DOHH2 (cell line): ENCODE measurements at regions not wholly inside any gene's neighbourhood (a gene's known extent, or its start where the extent isn't known, plus 50 kb on each side); places are given as distances from the start of the nearest gene placed in this dataset.

Source experiments
- H3F3A ChIP-seq: fragments of 200-600 bp; sonication (generic), shearing (Covaris generic); 2 replicates; pipeline ENCODE4 v1.6.0; 2016; ENCODE audit warnings: antibody characterized with exemption, mild to moderate bottlenecking; ENCODE audit not compliant: control insufficient read depth, insufficient read depth
- H3K27ac ChIP-seq: fragments of 200-600 bp; sonication (generic); 2 replicates; pipeline ENCODE4 v1.5.1; 2014; ENCODE audit warnings: low read depth, mild to moderate bottlenecking, low read length, moderate library complexity
- H3K27me3 ChIP-seq: fragments of 200-600 bp; sonication (generic); 2 replicates; pipeline ENCODE4 v1.6.1; 2014; ENCODE audit warnings: mild to moderate bottlenecking, low read length, mixed read lengths; ENCODE audit not compliant: control insufficient read depth
- H3K36me3 ChIP-seq: fragments of 200-600 bp; sonication (generic); 2 replicates; pipeline ENCODE4 v1.6.1; 2014; ENCODE audit warnings: mild to moderate bottlenecking, low read length, moderate library complexity, mixed read lengths; ENCODE audit not compliant: control insufficient read depth
- H3K4me1 ChIP-seq: fragments of 200-600 bp; sonication (generic); 2 replicates; pipeline ENCODE4 v1.6.1; 2014; ENCODE audit warnings: mild to moderate bottlenecking, low read length, mixed read lengths; ENCODE audit not compliant: control insufficient read depth
- H3K4me2 ChIP-seq: fragments of 200-600 bp; sonication (generic); 2 replicates; pipeline ENCODE4 v1.6.0; 2014; ENCODE audit warnings: mild to moderate bottlenecking, low read length, moderate library complexity
- H3K4me3 ChIP-seq: fragments of 200-600 bp; sonication (generic); 2 replicates; pipeline ENCODE4 v1.5.1; 2014; ENCODE audit warnings: mild to moderate bottlenecking, low read length, mixed read lengths
- H3K79me2 ChIP-seq: fragments of 200-600 bp; sonication (generic); 2 replicates; pipeline ENCODE4 v1.6.1; 2014; ENCODE audit warnings: mild to moderate bottlenecking, low read length, mixed read lengths; ENCODE audit not compliant: control insufficient read depth
- H3K9me2 ChIP-seq: fragments of 200-600 bp; sonication (generic); replicated peaks from 2 replicates; pipeline ENCODE4 v1.6.1; 2014; ENCODE audit warnings: mild to moderate bottlenecking, low read length, mixed read lengths; ENCODE audit not compliant: control insufficient read depth
- H3K9me3 ChIP-seq: fragments of 200-600 bp; sonication (generic); 2 replicates; pipeline ENCODE4 v1.6.1; 2014; ENCODE audit warnings: antibody characterized with exemption, low read length, mixed read lengths; ENCODE audit not compliant: control insufficient read depth, insufficient read depth
- H4K20me1 ChIP-seq: fragments of 200-600 bp; sonication (generic); 2 replicates; pipeline ENCODE4 v1.6.0; 2014; ENCODE audit warnings: low read depth, mild to moderate bottlenecking, antibody characterized with exemption, low read length, moderate library complexity; ENCODE audit not compliant: control insufficient read depth, insufficient read depth
- CTCF ChIP-seq: fragments of 200-600 bp; sonication (generic); IDR thresholded peaks from one replicate; pipeline ENCODE4 v1.5.1; 2014; ENCODE audit warnings: antibody characterized with exemption, mild to moderate bottlenecking, low read depth, low read length; ENCODE audit not compliant: poor library complexity, severe bottlenecking
- EZH2phosphoT487 ChIP-seq: fragments of 200-600 bp; sonication (generic); IDR thresholded peaks from 2 replicates; pipeline ENCODE4 v1.6.1; 2017; ENCODE audit warnings: borderline replicate concordance, mild to moderate bottlenecking, antibody characterized with exemption, low read length, moderate library complexity, mixed read lengths

DNA sequence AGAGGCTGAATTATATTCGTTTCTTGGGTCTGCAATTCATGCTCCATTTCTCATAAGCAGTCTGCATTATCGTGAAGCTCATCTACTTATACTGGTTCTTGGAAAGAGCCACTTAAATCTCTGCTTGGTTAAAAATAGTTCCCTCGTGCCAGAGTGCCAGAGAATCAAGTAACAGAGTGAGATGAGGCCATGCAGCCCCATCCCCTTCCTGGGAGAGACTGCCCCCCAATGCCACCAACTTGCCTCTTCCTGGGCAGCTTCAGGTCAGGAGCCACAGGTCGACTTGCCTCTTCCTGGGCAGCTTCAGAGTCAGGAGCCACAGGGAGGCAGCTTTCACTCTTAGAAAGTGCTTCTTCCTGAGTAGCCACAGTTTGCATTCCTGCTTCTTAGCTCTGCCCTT is 223.9 kb upstream of the ZBED5 start:
- Histone ChIP-seq H3K79me2 (no peaks in the 10 kb centered on the region), H4K20me1 (no peaks in the 10 kb centered on the region), H3K4me2 (no peak overlapping the region), H3K9me3 (no peaks in the 10 kb centered on the region), H3K4me1 (no peaks in the 10 kb centered on the region), H3K27me3 (peaks cover 10% of the 10 kb centered on the region; the same call in 1 of the 2 replicates), H3K36me3 (no peaks in the 10 kb centered on the region), H3K9me2 (no peaks in the 10 kb centered on the region; the same call in 1 of the 2 replicates), H3F3A (no peaks in the 10 kb centered on the region), H3K27ac (no peak overlapping the region), H3K4me3 (no peak overlapping the region)
- TF ChIP-seq CTCF (no peak), EZH2phosphoT487 (no peak)

DNA sequence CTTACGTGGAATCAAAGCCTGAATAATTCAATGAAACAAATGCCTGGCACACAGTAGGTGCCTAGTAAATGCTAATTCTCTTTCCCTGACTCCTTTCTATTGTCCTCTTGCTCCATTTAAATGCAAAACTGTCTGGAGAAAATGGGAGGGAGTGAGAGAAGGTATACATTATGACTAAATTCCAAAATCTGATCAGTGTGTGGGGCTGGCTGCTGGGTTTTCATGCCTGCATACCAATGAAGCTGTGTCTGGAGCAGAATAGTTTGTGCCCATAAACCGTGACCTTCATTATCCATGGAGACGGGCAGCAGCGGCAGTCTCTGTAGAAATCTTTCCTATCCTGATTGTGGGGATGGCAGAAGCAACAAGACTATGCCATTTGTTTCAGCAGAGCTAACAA is 223.4 kb upstream of the ZBED5 start:
- H3K79me2 ChIP-seq, result no peaks in the 10 kb centered on the region
- no peak overlapping the region for H3K4me3 ChIP-seq
- no peaks in the 10 kb centered on the region; the same call in 1 of the 2 replicates for H3K9me2 ChIP-seq
- no peaks in the 10 kb centered on the region for H3F3A ChIP-seq
- H3K27me3 ChIP-seq, result peaks cover 10% of the 10 kb centered on the region; the same call in 1 of the 2 replicates
- no peak overlapping the region for H3K27ac ChIP-seq
- H3K4me1 ChIP-seq, result no peaks in the 10 kb centered on the region
- TF ChIP-seq CTCF (no peak), EZH2phosphoT487 (no peak)
- H3K9me3 ChIP-seq, result no peaks in the 10 kb centered on the region
- H3K36me3 ChIP-seq, result no peaks in the 10 kb centered on the region
- H3K4me2 ChIP-seq, result no peak overlapping the region
- no peaks in the 10 kb centered on the region for H4K20me1 ChIP-seq

DNA sequence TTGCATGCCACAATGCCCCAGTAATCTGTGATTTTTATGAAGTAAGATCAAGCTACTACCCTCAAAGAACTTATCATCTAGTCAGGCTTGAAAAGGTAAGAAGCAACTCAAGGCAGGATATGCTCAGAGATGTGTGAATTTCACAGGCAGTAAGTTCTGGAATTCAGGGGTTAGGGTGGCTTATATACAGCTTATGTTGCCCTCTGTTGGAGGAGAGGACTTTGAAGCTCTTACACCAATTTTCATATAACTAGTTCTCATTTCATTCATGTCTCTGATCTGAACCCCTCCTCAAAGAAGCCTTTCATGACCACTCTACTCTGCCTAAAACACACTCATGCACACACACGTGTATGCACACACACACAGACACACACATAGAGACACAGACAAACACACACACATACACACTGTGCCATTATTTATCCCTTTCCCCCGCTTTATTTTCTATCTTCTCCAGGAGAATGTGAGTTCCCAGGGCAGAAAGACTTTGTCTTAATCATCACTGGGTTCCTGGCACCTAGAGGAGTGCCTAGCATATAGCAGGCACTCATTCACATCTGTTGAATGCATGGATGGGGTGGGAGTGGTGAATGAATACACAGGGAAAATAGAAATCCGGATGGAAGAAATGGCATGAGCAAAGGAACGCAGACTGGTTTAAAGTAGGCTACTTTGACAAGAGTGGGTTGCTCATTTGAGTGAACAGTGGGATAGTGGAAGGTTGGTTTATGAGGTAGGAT is 220.7 kb upstream of the ZBED5 start:
- no peak overlapping the region for H3K4me2 ChIP-seq
- H3K79me2 ChIP-seq, result no peaks in the 10 kb centered on the region
- no peaks in the 10 kb centered on the region for H4K20me1 ChIP-seq
- H3K27ac ChIP-seq, result no peak overlapping the region
- H3K4me1 ChIP-seq, result no peaks in the 10 kb centered on the region
- no peaks in the 10 kb centered on the region for H3K9me2 ChIP-seq
- H3K9me3 ChIP-seq, result no peaks in the 10 kb centered on the region
- H3K27me3 ChIP-seq, result peaks cover 10% of the 10 kb centered on the region
- no peak overlapping the region for H3K4me3 ChIP-seq
- no peaks in the 10 kb centered on the region for H3K36me3 ChIP-seq
- H3F3A ChIP-seq, result no peaks in the 10 kb centered on the region
- TF ChIP-seq EZH2phosphoT487 (no peak), CTCF (no peak)
